ENCODE measurements at regions not wholly inside any gene's neighbourhood (a gene's known extent, or its start where the extent isn't known, plus 50 kb on each side); places are given as distances from the start of the nearest gene placed in this dataset.

GRCh38 chr4:156521631-156522030 is 450.0 kb downstream of the PDGFC start:
- no peak for DNase-seq
- Histone ChIP-seq H3K4me2 (ENCODE audit: low read depth, low read length) (no peak overlapping the region), H3K27me3 (ENCODE audit: control insufficient read depth, insufficient read depth, low read length) (no peaks in the 10 kb centered on the region), H3K9me1 (ENCODE audit: insufficient read depth, low read length) (no peaks in the 10 kb centered on the region), H3K18ac (ENCODE audit: low read depth, low read length) (no peak overlapping the region), H2BK120ac (ENCODE audit: low read depth, low read length) (no peak overlapping the region), H3K56ac (ENCODE audit: extremely low read depth, insufficient read depth, low read length) (no peak overlapping the region), H3K4me3 (ENCODE audit: insufficient read depth, low read depth, low read length) (no peak overlapping the region), H3K27ac (ENCODE audit: insufficient read depth, low read length) (no peak overlapping the region), H2AK9ac (replicated peaks; ENCODE audit: low read depth, low read length, poor library complexity) (no peak overlapping the region), H2BK5ac (ENCODE audit: low read depth, low read length, poor library complexity, severe bottlenecking) (no peak overlapping the region), H3K9me3 (ENCODE audit: control insufficient read depth, insufficient read depth, low read length) (no peaks in the 10 kb centered on the region), H3K4ac (ENCODE audit: low read depth, low read length) (no peak overlapping the region), H3K9ac (ENCODE audit: low read depth, low read length) (no peak overlapping the region), H3K23ac (ENCODE audit: low read depth, low read length) (no peak overlapping the region), H2BK20ac (ENCODE audit: low read depth, low read length) (no peak overlapping the region), H3K14ac (replicated peaks; ENCODE audit: low read depth, low read length) (no peak overlapping the region), H4K8ac (ENCODE audit: low read depth in 2 of 2, low read length in 2 of 2) (no peak overlapping the region), H3K79me1 (ENCODE audit: low read depth in 1 of 2, low read length in 2 of 2) (no peaks in the 10 kb centered on the region), H4K20me1 (ENCODE audit: insufficient read depth, low read length) (no peaks in the 10 kb centered on the region), H3K4me1 (ENCODE audit: control insufficient read depth, insufficient read depth, low read length) (no peaks in the 10 kb centered on the region), H2AK5ac (ENCODE audit: low read depth, low read length) (no peak overlapping the region), H2BK15ac (ENCODE audit: low read depth, low read length) (no peak overlapping the region), H3K36me3 (ENCODE audit: control insufficient read depth, insufficient read depth, low read length) (no peaks in the 10 kb centered on the region), H4K5ac (ENCODE audit: low read depth, low read length) (no peak overlapping the region), H4K91ac (ENCODE audit: insufficient read depth, low read depth, low read length) (no peak overlapping the region), H2AFZ (replicated peaks; ENCODE audit: low read length, poor library complexity) (no peak overlapping the region)
- ATAC-seq (ENCODE audit: low read depth), result no peak
- intact Hi-C loops (cut with micrococcal nuclease) (no loop called here), in situ Hi-C loops (cut with MboI; ENCODE audit: low sequenced_read_pairs) (no loop called here), dilution Hi-C loops (cut with HindIII; ENCODE audit: low sequenced_read_pairs, unreplicated experiment) (no loop called here)
- POLR2A ChIA-PET (ENCODE audit: unreplicated experiment), result no interaction called here
- CTCF ChIA-PET, result no interaction called here
- BruUV-seq (replicated peaks), result no TSS peak
- WGBS, 2 experiments (ENCODE audit: extremely low coverage in 2 of 2, insufficient read length in 1 of 2), result no CpG with 5 or more reads among the region's 3 CpGs
- TF ChIP-seq RFX5 (IDR thresholded peaks at IDR 0.05; ENCODE audit: low read depth, low read length) (no peak), RCOR1 (IDR thresholded peaks at IDR 0.05; ENCODE audit: insufficient replicate concordance, low read length) (no peak), CHD1 (IDR thresholded peaks at IDR 0.05; ENCODE audit: low read depth, low read length) (no peak), SMC3 (IDR thresholded peaks at IDR 0.05; ENCODE audit: low read depth, low read length) (no peak), RAD21 (IDR thresholded peaks at IDR 0.05; ENCODE audit: low read length) (no peak), BHLHE40 (IDR thresholded peaks at IDR 0.05; ENCODE audit: low read depth, low read length) (no peak), FOS (IDR thresholded peaks at IDR 0.05; ENCODE audit: low read depth, low read length) (no peak), MAFK (IDR thresholded peaks at IDR 0.05; ENCODE audit: low read depth, low read length) (no peak), CEBPB (IDR thresholded peaks at IDR 0.05; ENCODE audit: low read depth, low read length) (no peak), MAZ (IDR thresholded peaks at IDR 0.05; ENCODE audit: borderline replicate concordance, low read depth, low read length) (no peak), MXI1 (IDR thresholded peaks at IDR 0.05; ENCODE audit: borderline replicate concordance, low read depth, low read length) (no peak), POLR2A (IDR thresholded peaks at IDR 0.05; ENCODE audit: low read depth, low read length) (no peak), NFE2L2 (IDR thresholded peaks at IDR 0.05; ENCODE audit: low read depth, low read length) (no peak)
- TF ChIP-seq, protein P1, sequence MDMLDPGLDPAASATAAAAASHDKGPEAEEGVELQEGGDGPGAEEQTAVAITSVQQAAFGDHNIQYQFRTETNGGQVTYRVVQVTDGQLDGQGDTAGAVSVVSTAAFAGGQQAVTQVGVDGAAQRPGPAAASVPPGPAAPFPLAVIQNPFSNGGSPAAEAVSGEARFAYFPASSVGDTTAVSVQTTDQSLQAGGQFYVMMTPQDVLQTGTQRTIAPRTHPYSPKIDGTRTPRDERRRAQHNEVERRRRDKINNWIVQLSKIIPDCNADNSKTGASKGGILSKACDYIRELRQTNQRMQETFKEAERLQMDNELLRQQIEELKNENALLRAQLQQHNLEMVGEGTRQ (IDR thresholded peaks at IDR 0.05; ENCODE audit: low read depth, low read length), result no peak
- TF ChIP-seq, protein P2, sequence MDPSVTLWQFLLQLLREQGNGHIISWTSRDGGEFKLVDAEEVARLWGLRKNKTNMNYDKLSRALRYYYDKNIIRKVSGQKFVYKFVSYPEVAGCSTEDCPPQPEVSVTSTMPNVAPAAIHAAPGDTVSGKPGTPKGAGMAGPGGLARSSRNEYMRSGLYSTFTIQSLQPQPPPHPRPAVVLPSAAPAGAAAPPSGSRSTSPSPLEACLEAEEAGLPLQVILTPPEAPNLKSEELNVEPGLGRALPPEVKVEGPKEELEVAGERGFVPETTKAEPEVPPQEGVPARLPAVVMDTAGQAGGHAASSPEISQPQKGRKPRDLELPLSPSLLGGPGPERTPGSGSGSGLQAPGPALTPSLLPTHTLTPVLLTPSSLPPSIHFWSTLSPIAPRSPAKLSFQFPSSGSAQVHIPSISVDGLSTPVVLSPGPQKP (IDR thresholded peaks at IDR 0.05; ENCODE audit: borderline replicate concordance, low read depth, low read length), result no peak
- TF ChIP-seq, protein P3, sequence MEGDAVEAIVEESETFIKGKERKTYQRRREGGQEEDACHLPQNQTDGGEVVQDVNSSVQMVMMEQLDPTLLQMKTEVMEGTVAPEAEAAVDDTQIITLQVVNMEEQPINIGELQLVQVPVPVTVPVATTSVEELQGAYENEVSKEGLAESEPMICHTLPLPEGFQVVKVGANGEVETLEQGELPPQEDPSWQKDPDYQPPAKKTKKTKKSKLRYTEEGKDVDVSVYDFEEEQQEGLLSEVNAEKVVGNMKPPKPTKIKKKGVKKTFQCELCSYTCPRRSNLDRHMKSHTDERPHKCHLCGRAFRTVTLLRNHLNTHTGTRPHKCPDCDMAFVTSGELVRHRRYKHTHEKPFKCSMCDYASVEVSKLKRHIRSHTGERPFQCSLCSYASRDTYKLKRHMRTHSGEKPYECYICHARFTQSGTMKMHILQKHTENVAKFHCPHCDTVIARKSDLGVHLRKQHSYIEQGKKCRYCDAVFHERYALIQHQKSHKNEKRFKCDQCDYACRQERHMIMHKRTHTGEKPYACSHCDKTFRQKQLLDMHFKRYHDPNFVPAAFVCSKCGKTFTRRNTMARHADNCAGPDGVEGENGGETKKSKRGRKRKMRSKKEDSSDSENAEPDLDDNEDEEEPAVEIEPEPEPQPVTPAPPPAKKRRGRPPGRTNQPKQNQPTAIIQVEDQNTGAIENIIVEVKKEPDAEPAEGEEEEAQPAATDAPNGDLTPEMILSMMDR (conservative IDR thresholded peaks at IDR 0.05; ENCODE audit: low read depth, low read length), result no peak
